GM10266 (cell line): ENCODE measurements at regions not wholly inside any gene's neighbourhood (a gene's known extent, or its start where the extent isn't known, plus 50 kb on each side); places are given as distances from the start of the nearest gene placed in this dataset.
"Not testable (repeated sequence)": the region's sequence is repeated elsewhere in the genome, so short reads cannot be mapped to it uniquely, and the experiment has no call there.

Experiments used
- DNase-seq: peaks from one replicate; pipeline ENCODE4 v3.0.0; 2012; ENCODE audit errors: extremely low spot score
- TF ChIP-seq, protein P1 (sequence below): IDR thresholded peaks from 2 replicates; pipeline ENCODE4 v1.5.1; 2012; ENCODE audit warnings: mild to moderate bottlenecking, low read depth; ENCODE audit not compliant: control insufficient read depth, insufficient read depth; ENCODE audit errors: missing control alignments

DNA sequence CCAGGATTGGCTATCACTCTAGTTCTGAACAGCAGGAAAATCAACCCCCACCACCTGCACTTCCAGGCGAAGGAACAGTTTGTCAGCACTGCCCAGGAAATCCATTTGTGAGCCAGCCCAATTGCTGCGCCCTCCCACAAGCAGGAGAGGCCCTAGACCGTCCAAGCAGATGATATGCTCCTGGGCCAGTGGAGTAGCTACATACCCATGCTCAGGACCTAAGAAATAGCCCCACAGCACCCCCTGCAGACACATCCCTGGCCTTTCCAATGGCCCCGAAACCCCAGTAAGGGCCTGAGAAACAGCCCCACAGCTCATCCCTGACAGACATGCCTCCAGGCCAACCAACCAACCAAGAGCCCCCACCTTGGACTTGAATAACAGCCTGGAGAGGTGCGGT is 111.5 kb upstream of the ZC3H11B start:
- TF ChIP-seq, protein P1, sequence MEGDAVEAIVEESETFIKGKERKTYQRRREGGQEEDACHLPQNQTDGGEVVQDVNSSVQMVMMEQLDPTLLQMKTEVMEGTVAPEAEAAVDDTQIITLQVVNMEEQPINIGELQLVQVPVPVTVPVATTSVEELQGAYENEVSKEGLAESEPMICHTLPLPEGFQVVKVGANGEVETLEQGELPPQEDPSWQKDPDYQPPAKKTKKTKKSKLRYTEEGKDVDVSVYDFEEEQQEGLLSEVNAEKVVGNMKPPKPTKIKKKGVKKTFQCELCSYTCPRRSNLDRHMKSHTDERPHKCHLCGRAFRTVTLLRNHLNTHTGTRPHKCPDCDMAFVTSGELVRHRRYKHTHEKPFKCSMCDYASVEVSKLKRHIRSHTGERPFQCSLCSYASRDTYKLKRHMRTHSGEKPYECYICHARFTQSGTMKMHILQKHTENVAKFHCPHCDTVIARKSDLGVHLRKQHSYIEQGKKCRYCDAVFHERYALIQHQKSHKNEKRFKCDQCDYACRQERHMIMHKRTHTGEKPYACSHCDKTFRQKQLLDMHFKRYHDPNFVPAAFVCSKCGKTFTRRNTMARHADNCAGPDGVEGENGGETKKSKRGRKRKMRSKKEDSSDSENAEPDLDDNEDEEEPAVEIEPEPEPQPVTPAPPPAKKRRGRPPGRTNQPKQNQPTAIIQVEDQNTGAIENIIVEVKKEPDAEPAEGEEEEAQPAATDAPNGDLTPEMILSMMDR: no peak
- no peak for DNase-seq

GRCh38 chr1:219717536-219717935 is 104.6 kb upstream of the ZC3H11B start:
- no peak for DNase-seq
- TF ChIP-seq, protein P1: no peak

DNA sequence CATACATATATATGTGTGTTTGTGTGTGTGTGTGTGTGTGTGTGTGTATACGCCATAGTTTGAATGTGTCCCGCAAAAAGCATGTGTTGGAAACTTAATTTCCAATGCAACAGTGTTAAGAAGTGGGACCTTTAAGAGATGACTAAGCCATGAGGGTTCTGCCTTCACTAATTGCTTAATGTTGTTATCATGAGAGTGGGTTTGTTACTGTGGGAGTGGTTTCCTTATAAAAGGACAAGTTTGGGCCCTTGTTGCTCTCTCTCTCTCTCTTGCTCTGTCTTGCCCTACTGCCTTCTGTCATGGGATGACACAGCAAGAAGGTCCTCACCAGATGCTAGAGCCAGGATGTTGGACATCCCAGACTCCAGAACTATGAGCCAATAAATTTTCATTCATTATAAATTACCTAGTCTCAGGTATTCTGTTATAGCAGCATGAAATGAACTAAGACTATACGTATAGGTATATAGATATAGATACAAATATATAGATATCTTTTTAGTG is 103.8 kb upstream of the ZC3H11B start:
- TF ChIP-seq, protein P1: no peak

DNA sequence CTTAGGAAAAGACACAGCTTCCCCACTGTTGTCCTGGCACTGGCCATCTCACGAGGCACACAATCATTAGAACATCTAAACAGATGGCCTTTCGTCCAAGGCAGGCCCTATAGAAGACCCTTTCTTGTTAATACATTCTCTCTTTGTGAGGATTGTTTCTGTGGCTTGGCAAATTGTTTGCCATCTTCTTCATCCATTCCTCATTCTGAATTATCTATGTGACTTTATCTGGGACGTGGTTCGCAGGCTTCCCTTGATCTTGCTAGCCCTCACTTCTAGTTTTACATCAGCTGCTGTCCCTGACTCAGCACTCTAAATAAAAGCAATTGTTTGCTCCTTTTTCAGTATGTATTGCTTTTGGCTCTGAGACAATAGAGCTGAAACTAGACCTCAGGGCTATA is 101.1 kb upstream of the ZC3H11B start:
- DNase-seq: no peak
- TF ChIP-seq, protein P1: no peak

More for the DNA sequence above, 103.8 kb upstream of the ZC3H11B start:
- DNase-seq: no peak

DNA sequence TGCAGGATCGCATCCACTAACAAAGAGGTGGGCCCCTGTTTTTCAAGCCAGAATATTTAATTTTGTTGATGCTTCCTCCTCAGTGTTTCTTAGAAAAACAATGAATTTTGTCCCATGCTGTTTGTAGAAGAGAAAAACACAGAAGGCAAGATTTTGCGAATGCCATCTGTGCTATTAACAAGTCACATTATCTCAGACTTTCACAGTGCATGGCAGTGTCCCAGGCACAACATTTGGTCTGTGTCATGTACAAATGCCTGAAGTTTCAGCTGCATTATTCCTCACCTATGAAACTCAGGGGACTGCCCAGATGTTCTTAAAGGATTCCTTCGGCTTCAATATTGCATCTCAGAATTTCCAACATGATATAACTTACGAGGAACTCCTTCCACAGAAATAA is 99.6 kb upstream of the ZC3H11B start:
- TF ChIP-seq, protein P1: no peak
- DNase-seq: no peak

- peak; percentile 15 for DNase-seq
- TF ChIP-seq, protein P1: no peak
Measured at GRCh38 chr1:219710529-219711194, 97.8 kb upstream of the ZC3H11B start.

GRCh38 chr1:219708919-219709543 is 96.1 kb upstream of the ZC3H11B start:
- TF ChIP-seq, protein P1: no peak
- no peak for DNase-seq

DNA sequence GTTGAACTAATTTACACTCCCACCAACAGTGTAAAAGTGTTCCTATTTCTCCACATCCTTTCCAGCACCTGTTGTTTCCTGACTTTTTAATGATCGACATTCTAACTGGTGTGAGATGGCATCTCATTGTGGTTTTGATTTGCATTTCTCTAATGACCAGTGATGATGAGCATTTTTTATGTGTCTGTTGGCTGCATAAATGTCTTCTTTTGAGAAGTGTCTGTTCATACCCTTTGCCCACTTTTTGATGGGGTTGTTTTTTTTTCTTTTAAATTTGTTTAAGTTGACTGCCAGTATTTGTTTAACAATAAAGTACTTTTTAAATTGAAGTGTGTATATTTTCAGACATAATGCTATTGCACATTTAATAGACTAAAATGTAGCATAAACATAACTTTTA is 95.0 kb upstream of the ZC3H11B start:
- not testable (repeated sequence) for DNase-seq

DNA sequence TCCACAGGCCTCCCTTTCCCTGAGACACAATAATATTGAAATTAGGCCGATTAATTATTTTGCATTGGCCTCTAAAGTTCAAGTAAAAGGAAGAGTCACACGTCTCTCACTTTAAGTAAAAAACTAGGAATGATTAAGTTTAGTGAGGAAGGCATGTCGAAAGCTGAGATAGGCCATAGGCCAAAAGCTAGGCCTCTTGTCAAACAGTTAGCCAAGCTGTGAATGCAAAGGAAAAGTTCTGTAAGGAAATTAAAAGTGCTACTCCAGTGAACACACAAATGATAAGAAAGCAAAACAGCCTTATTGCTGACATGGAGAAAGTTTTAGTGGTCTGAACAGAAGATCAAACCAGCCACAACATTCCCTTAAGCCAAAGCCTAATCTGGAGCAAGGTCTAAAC is 91.4 kb upstream of the ZC3H11B start:
- not testable (repeated sequence) for DNase-seq
